Immature natural killer cell (primary cell): ENCODE measurements at regions not wholly inside any gene's neighbourhood (a gene's known extent, or its start where the extent isn't known, plus 50 kb on each side); places are given as distances from the start of the nearest gene placed in this dataset.
"Not testable (repeated sequence)": the region's sequence is repeated elsewhere in the genome, so short reads cannot be mapped to it uniquely, and the experiment has no call there.

ENCODE experiments used
- DNase-seq, 3 donors: peaks; one replicate each; pipeline ENCODE4 v3.0.0; 2022; ENCODE audit warnings: mixed read lengths in 1 of 3
- H3K27ac Mint-ChIP-seq, 6 donors: one replicate each; pipeline ENCODE4 v1.8.0; 2020; ENCODE audit warnings: mixed read lengths in 6 of 6, mild to moderate bottlenecking in 5 of 6, inconsistent platforms in 4 of 6, moderate library complexity in 3 of 6
- H3K27me3 Mint-ChIP-seq, 3 donors: one replicate each; pipeline ENCODE4 v1.8.0; 2020 to 2021; ENCODE audit warnings: low read depth in 3 of 3, mild to moderate bottlenecking in 3 of 3, mixed read lengths in 3 of 3, moderate library complexity in 3 of 3, inconsistent platforms in 1 of 3
- H3K36me3 Mint-ChIP-seq, 3 donors: one replicate each; pipeline ENCODE4 v1.8.0; 2020; ENCODE audit warnings: mixed read lengths in 3 of 3, inconsistent platforms in 2 of 3, mild to moderate bottlenecking in 2 of 3
- H3K4me1 Mint-ChIP-seq, 2 donors: one replicate each; pipeline ENCODE4 v1.8.0; 2020; ENCODE audit warnings: inconsistent platforms in 2 of 2, mild to moderate bottlenecking in 2 of 2, mixed read lengths in 2 of 2, moderate library complexity in 1 of 2
- H3K4me3 Mint-ChIP-seq, 5 donors: one replicate each; pipeline ENCODE4 v1.8.0; 2020; ENCODE audit warnings: mild to moderate bottlenecking in 5 of 5, mixed read lengths in 5 of 5, inconsistent platforms in 3 of 5, moderate library complexity in 3 of 5
- H3K9me3 Mint-ChIP-seq, 6 donors: one replicate each; pipeline ENCODE4 v1.8.0; 2020; ENCODE audit warnings: mild to moderate bottlenecking in 6 of 6, mixed read lengths in 6 of 6, inconsistent platforms in 4 of 6, moderate library complexity in 3 of 6

DNA sequence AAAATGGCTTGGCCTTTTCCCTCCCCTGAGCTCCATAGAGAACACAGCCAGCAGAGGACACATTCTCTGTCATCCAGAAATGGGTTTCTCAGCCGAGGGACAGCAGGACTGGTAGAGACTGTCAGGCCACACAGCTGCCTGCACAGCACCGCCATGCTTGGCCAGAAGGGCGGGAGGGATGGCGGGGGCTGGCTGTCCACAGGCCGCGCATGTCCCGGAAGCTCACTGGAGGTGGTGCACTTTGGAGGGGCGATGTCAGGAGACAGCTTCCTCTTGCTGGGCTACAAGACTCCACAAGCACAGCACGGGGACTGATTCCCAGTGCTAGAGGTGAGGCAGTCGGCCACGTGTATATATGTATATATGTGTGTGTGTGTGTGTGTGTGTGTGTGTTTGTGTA, 125.3 kb downstream of the GOLGA6L4 start:
- H3K4me1 Mint-ChIP-seq, H3K4me3 Mint-ChIP-seq, H3K36me3 Mint-ChIP-seq, DNase-seq, H3K27ac Mint-ChIP-seq, H3K27me3 Mint-ChIP-seq, H3K9me3 Mint-ChIP-seq: not testable (repeated sequence)

GRCh38 chr15:84384421-84384820, 148.8 kb downstream of the GOLGA6L4 start:
- not testable (repeated sequence) for H3K4me1 Mint-ChIP-seq, H3K27me3 Mint-ChIP-seq, H3K9me3 Mint-ChIP-seq, DNase-seq, H3K36me3 Mint-ChIP-seq, H3K4me3 Mint-ChIP-seq
- H3K27ac Mint-ChIP-seq, result peak overlapping the region in 1 of 6 donors; percentile 56

DNA sequence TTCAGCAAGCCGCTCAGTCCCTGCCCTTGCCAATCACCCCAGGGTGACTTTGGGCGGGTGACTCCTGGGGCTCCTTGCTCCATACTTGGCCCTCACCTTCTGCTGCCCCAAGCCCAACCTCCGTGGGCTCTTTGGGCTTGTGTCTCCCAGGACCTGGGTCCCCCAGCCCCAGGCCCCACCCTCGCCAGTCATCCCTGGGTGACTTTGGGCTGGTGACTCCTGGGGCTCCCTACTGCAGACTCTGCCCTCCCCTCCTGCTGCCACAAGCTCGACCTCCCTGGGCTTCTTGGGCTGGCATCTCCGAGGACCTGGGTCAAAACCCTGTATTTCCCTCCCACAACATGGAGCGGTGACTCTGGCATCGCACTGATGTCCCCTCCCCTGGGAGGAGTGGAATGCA, 151.5 kb downstream of the GOLGA6L4 start:
- no peak for DNase-seq
- H3K4me1 Mint-ChIP-seq, result no peaks in the 10 kb centered on the region
- H3K4me3 Mint-ChIP-seq, result no peak overlapping the region
- H3K27ac Mint-ChIP-seq, result no peak overlapping the region
- no peaks in the 10 kb centered on the region for H3K36me3 Mint-ChIP-seq
- peaks cover 0 to 6% (median 3%) of the 10 kb centered on the region in 3 donors for H3K27me3 Mint-ChIP-seq
- H3K9me3 Mint-ChIP-seq, result no peaks in the 10 kb centered on the region

DNA sequence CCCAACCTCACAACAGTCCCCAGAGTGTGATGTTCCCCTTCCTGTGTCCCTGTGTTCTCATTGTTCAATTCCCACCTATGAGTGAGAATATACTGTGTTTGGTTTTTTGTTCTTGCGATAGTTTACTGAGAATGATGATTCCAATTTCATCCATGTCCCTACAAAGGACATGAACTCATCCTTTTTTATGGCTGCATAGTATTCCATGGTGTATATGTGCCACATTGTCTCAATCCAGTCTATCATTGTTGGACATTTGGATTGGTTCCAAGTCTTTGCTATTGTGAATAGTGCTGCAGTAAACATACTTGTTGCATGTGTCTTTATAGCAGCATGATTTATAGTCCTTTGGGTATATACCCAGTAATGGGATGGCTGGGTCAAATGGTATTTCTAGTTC, 152.6 kb downstream of the GOLGA6L4 start:
- H3K27me3 Mint-ChIP-seq, H3K4me1 Mint-ChIP-seq, H3K9me3 Mint-ChIP-seq, DNase-seq, H3K36me3 Mint-ChIP-seq, H3K4me3 Mint-ChIP-seq, H3K27ac Mint-ChIP-seq: not testable (repeated sequence)

- not testable (repeated sequence) for H3K4me3 Mint-ChIP-seq, DNase-seq, H3K27ac Mint-ChIP-seq, H3K4me1 Mint-ChIP-seq, H3K27me3 Mint-ChIP-seq, H3K36me3 Mint-ChIP-seq, H3K9me3 Mint-ChIP-seq
Observed at GRCh38 chr15:84388638-84389037, 153.1 kb downstream of the GOLGA6L4 start.

GRCh38 chr15:84390324-84390723, 154.8 kb downstream of the GOLGA6L4 start:
- H3K27ac Mint-ChIP-seq, result not testable (repeated sequence)

GRCh38 chr15:84391191-84391590, 155.6 kb downstream of the GOLGA6L4 start:
- Mint-ChIP-seq H3K4me3 (no peak overlapping the region), H3K27ac (no peak overlapping the region), H3K4me1 (no peaks in the 10 kb centered on the region), H3K36me3 (no peaks in the 10 kb centered on the region), H3K9me3 (no peaks in the 10 kb centered on the region), H3K27me3 (peaks cover 0 to 7% (median 3%) of the 10 kb centered on the region in 3 donors)
- no peak for DNase-seq

More at GRCh38 chr15:84390324-84390723, 154.8 kb downstream of the GOLGA6L4 start:
- H3K9me3 Mint-ChIP-seq, H3K4me1 Mint-ChIP-seq, H3K4me3 Mint-ChIP-seq, DNase-seq, H3K27me3 Mint-ChIP-seq, H3K36me3 Mint-ChIP-seq: not testable (repeated sequence)

- H3K4me3 Mint-ChIP-seq, H3K4me1 Mint-ChIP-seq, H3K9me3 Mint-ChIP-seq, H3K27ac Mint-ChIP-seq, H3K36me3 Mint-ChIP-seq, H3K27me3 Mint-ChIP-seq, DNase-seq: not testable (repeated sequence)
Observed at GRCh38 chr15:84392020-84392419, 156.4 kb downstream of the GOLGA6L4 start.

DNA sequence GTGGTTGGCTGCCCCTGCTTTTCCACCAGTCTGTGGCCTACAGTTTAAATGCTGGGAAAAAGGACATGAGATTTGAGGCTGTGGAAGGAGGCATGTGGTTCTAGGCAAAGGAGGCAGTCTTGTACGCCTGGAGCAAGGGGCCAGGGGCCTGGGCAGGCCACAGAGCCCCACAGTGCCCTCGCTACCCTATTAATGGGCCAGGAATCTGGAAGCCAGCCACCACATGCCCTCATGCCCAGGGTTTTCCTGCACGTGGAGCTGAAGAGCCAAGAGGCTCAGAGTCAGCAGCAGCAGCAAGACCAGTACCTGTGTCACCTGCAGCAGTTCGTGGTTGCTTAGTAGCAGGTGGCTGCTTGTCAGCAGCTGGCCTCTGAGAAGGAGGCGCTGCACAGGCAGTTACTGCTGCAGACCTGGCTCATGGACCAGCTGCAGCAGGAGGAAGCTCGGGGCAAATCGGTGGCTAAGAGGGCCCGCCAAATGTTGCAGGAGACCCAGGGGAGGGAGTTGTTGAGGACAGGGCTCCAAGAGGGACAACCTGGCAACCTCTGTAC, 157.9 kb downstream of the GOLGA6L4 start:
- H3K36me3 Mint-ChIP-seq, DNase-seq, H3K4me1 Mint-ChIP-seq, H3K9me3 Mint-ChIP-seq, H3K4me3 Mint-ChIP-seq, H3K27me3 Mint-ChIP-seq, H3K27ac Mint-ChIP-seq: not testable (repeated sequence)

- not testable (repeated sequence) for H3K4me1 Mint-ChIP-seq, DNase-seq, H3K36me3 Mint-ChIP-seq, H3K27me3 Mint-ChIP-seq, H3K9me3 Mint-ChIP-seq, H3K4me3 Mint-ChIP-seq, H3K27ac Mint-ChIP-seq
Observed at GRCh38 chr15:84393966-84394365, 158.4 kb downstream of the GOLGA6L4 start.

DNA sequence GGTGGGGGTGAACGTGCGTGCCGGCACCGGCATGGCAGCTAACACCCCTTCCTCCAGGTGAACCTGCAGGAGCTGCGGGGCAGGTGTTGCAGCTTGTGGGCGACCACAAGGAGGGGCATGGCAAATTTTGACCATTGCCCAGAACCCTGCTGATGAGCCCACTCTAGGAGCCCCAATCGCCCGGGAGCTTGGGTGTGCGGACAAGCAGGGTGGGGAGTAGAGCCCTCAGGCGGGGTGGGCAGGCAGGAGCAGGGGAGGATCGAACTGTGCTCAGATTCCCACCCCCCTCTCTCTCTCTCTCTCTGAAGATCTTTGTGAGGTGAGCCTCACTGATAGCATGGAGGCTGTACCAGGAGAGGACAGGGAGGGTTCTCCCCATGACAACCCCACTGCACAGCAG, 159.8 kb downstream of the GOLGA6L4 start:
- H3K4me3 Mint-ChIP-seq, H3K27me3 Mint-ChIP-seq, H3K4me1 Mint-ChIP-seq, H3K27ac Mint-ChIP-seq, H3K9me3 Mint-ChIP-seq, H3K36me3 Mint-ChIP-seq, DNase-seq: not testable (repeated sequence)

DNA sequence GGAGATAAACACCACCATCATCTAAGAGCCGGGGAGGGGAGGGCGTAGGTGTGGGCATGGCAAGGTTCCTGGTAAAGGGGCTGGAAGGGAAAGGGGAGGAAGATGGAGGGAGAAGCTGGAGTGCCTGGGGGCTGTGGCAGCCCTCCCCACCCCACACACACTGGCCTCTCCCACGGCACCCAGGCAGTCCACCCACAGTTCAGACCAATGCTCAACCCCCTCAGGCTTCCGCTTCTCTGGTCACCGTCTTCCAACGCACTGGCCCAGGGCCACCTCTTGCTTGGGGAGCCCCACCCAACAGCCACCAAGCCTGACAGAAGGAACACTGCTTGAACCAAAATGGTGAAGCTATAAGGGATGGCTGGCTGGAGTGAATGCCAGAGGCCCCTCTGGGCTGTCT, 160.3 kb downstream of the GOLGA6L4 start:
- not testable (repeated sequence) for H3K4me3 Mint-ChIP-seq, H3K27ac Mint-ChIP-seq, DNase-seq, H3K27me3 Mint-ChIP-seq, H3K36me3 Mint-ChIP-seq, H3K4me1 Mint-ChIP-seq, H3K9me3 Mint-ChIP-seq

GRCh38 chr15:84397066-84397465, 161.5 kb downstream of the GOLGA6L4 start:
- not testable (repeated sequence) for H3K4me1 Mint-ChIP-seq, H3K36me3 Mint-ChIP-seq, DNase-seq, H3K4me3 Mint-ChIP-seq, H3K27me3 Mint-ChIP-seq, H3K27ac Mint-ChIP-seq, H3K9me3 Mint-ChIP-seq

- not testable (repeated sequence) for H3K27me3 Mint-ChIP-seq, DNase-seq, H3K4me1 Mint-ChIP-seq, H3K36me3 Mint-ChIP-seq, H3K9me3 Mint-ChIP-seq, H3K27ac Mint-ChIP-seq, H3K4me3 Mint-ChIP-seq
Observed at GRCh38 chr15:84398087-84398486, 162.5 kb downstream of the GOLGA6L4 start.

- H3K9me3 Mint-ChIP-seq, result no peaks in the 10 kb centered on the region
- H3K4me3 Mint-ChIP-seq, result no peak overlapping the region
- H3K36me3 Mint-ChIP-seq, result no peaks in the 10 kb centered on the region
- H3K27ac Mint-ChIP-seq, result no peak overlapping the region
- no peaks in the 10 kb centered on the region for H3K4me1 Mint-ChIP-seq
- peaks cover 1 to 2% (median 2%) of the 10 kb centered on the region in 3 donors for H3K27me3 Mint-ChIP-seq
- no peak for DNase-seq
Observed at GRCh38 chr15:84398763-84399701, 163.5 kb downstream of the GOLGA6L4 start.
